HepG2 (cell line): ENCODE measurements at regions not wholly inside any gene's neighbourhood (a gene's known extent, or its start where the extent isn't known, plus 50 kb on each side); places are given as distances from the start of the nearest gene placed in this dataset.

Experiments used
- ATAC-seq: fragments of 200-7000 bp; cut with Tn5 transposase; 3 replicates; pipeline ENCODE4 v1.9.1; 2020; ENCODE audit warnings: mild to moderate bottlenecking, moderate library complexity
- BruUV-seq: library from RNA; stranded (reverse); fragments of 400-500 nt; replicated peaks from 2 replicates; lab custom pipeline; 2021; lab: Mats Ljungman, UMichigan
- CTCF ChIA-PET: fragments of 300-600 bp; formaldehyde crosslinking; extraction: SDS; loops from one replicate; lab custom pipeline; 2021; ENCODE audit warnings: low total read pairs, inconsistent platforms, low intra/inter-chr PET ratio; lab: Yijun Ruan, JAX
- POLR2A ChIA-PET: fragments of 350-600 bp; sonication (Branson Sonifier 250); formaldehyde crosslinking; loops from one replicate; lab custom pipeline; 2020; ENCODE audit warnings: antibody characterized with exemption, inconsistent platforms; lab: Yijun Ruan, JAX
- DNase-seq: peaks from one replicate; pipeline ENCODE4 v3.0.0-alpha.2; 2015; ENCODE audit warnings: low spot score
- FAIRE-seq: peaks from 3 replicates; lab custom pipeline; 2011; peaks lifted over from hg19 to GRCh38; lab: Jason Lieb, UNC
- H2AFZ ChIP-seq: one replicate; pipeline ENCODE4 v1.6.1; 2011; ENCODE audit warnings: low read length, inconsistent platforms
- H3K27ac ChIP-seq: fragments of 300-600 bp; 3 replicates; pipeline ENCODE4 v1.8.0; 2011; ENCODE audit warnings: mixed run types, mild to moderate bottlenecking, mixed read lengths, low read length, inconsistent platforms; ENCODE audit not compliant: insufficient read depth; ENCODE audit errors: extremely low read length
- H3K27me3 ChIP-seq, 2 experiments: fragments of 200-600 bp in 1 of 2; 2 replicates in 1 of 2; 3 replicates in 1 of 2; pipeline versions ENCODE4 v1.6.0 to v1.8.0; 2011; ENCODE audit warnings: low read length in 2 of 2, mild to moderate bottlenecking in 2 of 2, moderate library complexity in 2 of 2, inconsistent platforms in 1 of 2; ENCODE audit not compliant: insufficient read depth in 2 of 2, control insufficient read depth in 1 of 2
- H3K36me3 ChIP-seq, 2 experiments: fragments of 200-600 bp in 1 of 2; replicated peaks in 1 of 2; 2 replicates in 1 of 2; 3 replicates in 1 of 2; pipeline versions ENCODE4 v1.5.1 to v1.8.0; 2011; ENCODE audit warnings: low read length in 2 of 2, inconsistent platforms in 1 of 2; ENCODE audit not compliant: insufficient read depth in 2 of 2, control insufficient read depth in 1 of 2
- H3K4me1 ChIP-seq: 2 replicates; pipeline ENCODE4 v1.5.1; 2012; ENCODE audit warnings: low read length, inconsistent platforms; ENCODE audit not compliant: insufficient read depth
- H3K4me2 ChIP-seq: 2 replicates; pipeline ENCODE4 v1.6.0; 2011; ENCODE audit warnings: low read depth, low read length, inconsistent platforms
- H3K4me3 ChIP-seq, 3 experiments: fragments of 200-600 bp in 1 of 3; sonication (generic), shearing (Covaris generic) in 1 of 3; replicated peaks in 1 of 3; 2 replicates each; pipeline ENCODE4 v1.5.1; 2011 to 2016; ENCODE audit warnings: low read length in 3 of 3, inconsistent platforms in 2 of 3, low read depth in 2 of 3, mild to moderate bottlenecking in 2 of 3, control low read depth in 1 of 3, mixed read lengths in 1 of 3; ENCODE audit not compliant: insufficient read depth in 1 of 3
- H3K79me2 ChIP-seq: one replicate; pipeline ENCODE4 v1.6.1; 2011; ENCODE audit warnings: low read length, inconsistent platforms; ENCODE audit not compliant: insufficient read depth
- H3K9ac ChIP-seq: 2 replicates; pipeline ENCODE4 v1.6.0; 2011; ENCODE audit warnings: mild to moderate bottlenecking, low read depth, low read length, inconsistent platforms; ENCODE audit not compliant: insufficient read depth
- H3K9me3 ChIP-seq: 2 replicates; pipeline ENCODE4 v1.5.1; 2012; ENCODE audit warnings: mild to moderate bottlenecking, low read length
- H4K20me1 ChIP-seq: 2 replicates; pipeline ENCODE4 v1.6.0; 2011; ENCODE audit warnings: inconsistent platforms, mild to moderate bottlenecking, low read length, moderate library complexity; ENCODE audit not compliant: insufficient read depth
- CEBPZ ChIP-seq: IDR thresholded peaks from 2 replicates; pipeline ENCODE4 v1.6.1; 2012; ENCODE audit warnings: low read length, improper control_type of control experiment
- DNMT1 ChIP-seq: sonication (generic); formaldehyde crosslinking; IDR thresholded peaks from 2 replicates; pipeline ENCODE4 v1.5.1; 2020; ENCODE audit warnings: mild to moderate bottlenecking, missing genetic modification reagents
- EHMT2 ChIP-seq: fragments of 200-600 bp; sonication (generic); IDR thresholded peaks from 2 replicates; pipeline ENCODE4 v1.7.0; 2017; ENCODE audit warnings: antibody characterized with exemption, low read depth, low read length, borderline replicate concordance
- GRHL1 ChIP-seq: sonication (generic); formaldehyde crosslinking; conservative IDR thresholded peaks from 2 replicates; pipeline ENCODE4 v1.8.0; 2022; ENCODE audit warnings: missing genetic modification reagents
- HES4 ChIP-seq: sonication (generic); formaldehyde crosslinking; IDR thresholded peaks from 2 replicates; pipeline ENCODE4 v1.9.0; 2021; ENCODE audit warnings: mild to moderate bottlenecking, missing genetic modification reagents, borderline replicate concordance
- KLF12 ChIP-seq: sonication (generic); formaldehyde crosslinking; IDR thresholded peaks from 2 replicates; pipeline ENCODE4 v1.4.0; 2020; ENCODE audit warnings: missing genetic modification reagents, borderline replicate concordance
- NKX3-1 ChIP-seq: sonication (generic); formaldehyde crosslinking; IDR thresholded peaks from 2 replicates; pipeline ENCODE4 v1.5.0; 2020; ENCODE audit warnings: missing genetic modification reagents
- PAF1 ChIP-seq: IDR thresholded peaks from 2 replicates; pipeline ENCODE4 v1.6.1; 2016; ENCODE audit warnings: missing genetic modification reagents, missing compliant biosample characterization
- REPIN1 ChIP-seq: sonication (generic); formaldehyde crosslinking; IDR thresholded peaks from 2 replicates; pipeline ENCODE4 v1.8.0; 2022; ENCODE audit warnings: missing genetic modification reagents, low read depth, mild to moderate bottlenecking, borderline replicate concordance
- ZMYM2 ChIP-seq: sonication (generic); formaldehyde crosslinking; IDR thresholded peaks from 2 replicates; pipeline ENCODE4 v1.8.0; 2022; ENCODE audit warnings: mild to moderate bottlenecking, missing genetic modification reagents
- ZNF101 ChIP-seq: sonication (generic); formaldehyde crosslinking; IDR thresholded peaks from 2 replicates; pipeline ENCODE4 v1.4.0; 2020; ENCODE audit warnings: mild to moderate bottlenecking, low read depth, missing genetic modification reagents, borderline replicate concordance
- ZNF18 ChIP-seq: sonication (generic); formaldehyde crosslinking; IDR thresholded peaks from 2 replicates; pipeline ENCODE4 v1.8.0; 2022; ENCODE audit warnings: mild to moderate bottlenecking, missing genetic modification reagents; ENCODE audit not compliant: insufficient replicate concordance
- ZSCAN25 ChIP-seq: sonication (generic); formaldehyde crosslinking; IDR thresholded peaks from 2 replicates; pipeline ENCODE4 v1.8.0; 2022; ENCODE audit warnings: mild to moderate bottlenecking, missing genetic modification reagents
- WGBS: methylation state at CpG from one replicate; pipeline ENCODE4 v1.1.6; 2017; ENCODE audit warnings: low lambda C conversion rate; 5-methylcytosine and 5-hydroxymethylcytosine counted together
- in situ Hi-C: cut with HindIII; loops from 2 replicates; pipeline ENCODE4 v1.10.0; 2017; ENCODE audit warnings: low pct_unique_long_range_greater_than_20kb; ENCODE audit not compliant: extremely low pct_ligation_motif_present
- intact Hi-C: fragments of 100-400 bp; cut with micrococcal nuclease; formaldehyde crosslinking; loops from one replicate; pipeline ENCODE4 v1.10.0; 2022; ENCODE audit not compliant: unreplicated experiment
- TF ChIP-seq, protein P1 (sequence below): IDR thresholded peaks from 2 replicates; pipeline ENCODE4 v1.6.1; 2012; ENCODE audit warnings: inconsistent platforms
- TF ChIP-seq, protein P2 (sequence below): sonication (generic); formaldehyde crosslinking; IDR thresholded peaks from 2 replicates; pipeline ENCODE4 v1.4.0; 2020; ENCODE audit warnings: missing genetic modification reagents; ENCODE audit errors: not compliant biosample characterization

DNA sequence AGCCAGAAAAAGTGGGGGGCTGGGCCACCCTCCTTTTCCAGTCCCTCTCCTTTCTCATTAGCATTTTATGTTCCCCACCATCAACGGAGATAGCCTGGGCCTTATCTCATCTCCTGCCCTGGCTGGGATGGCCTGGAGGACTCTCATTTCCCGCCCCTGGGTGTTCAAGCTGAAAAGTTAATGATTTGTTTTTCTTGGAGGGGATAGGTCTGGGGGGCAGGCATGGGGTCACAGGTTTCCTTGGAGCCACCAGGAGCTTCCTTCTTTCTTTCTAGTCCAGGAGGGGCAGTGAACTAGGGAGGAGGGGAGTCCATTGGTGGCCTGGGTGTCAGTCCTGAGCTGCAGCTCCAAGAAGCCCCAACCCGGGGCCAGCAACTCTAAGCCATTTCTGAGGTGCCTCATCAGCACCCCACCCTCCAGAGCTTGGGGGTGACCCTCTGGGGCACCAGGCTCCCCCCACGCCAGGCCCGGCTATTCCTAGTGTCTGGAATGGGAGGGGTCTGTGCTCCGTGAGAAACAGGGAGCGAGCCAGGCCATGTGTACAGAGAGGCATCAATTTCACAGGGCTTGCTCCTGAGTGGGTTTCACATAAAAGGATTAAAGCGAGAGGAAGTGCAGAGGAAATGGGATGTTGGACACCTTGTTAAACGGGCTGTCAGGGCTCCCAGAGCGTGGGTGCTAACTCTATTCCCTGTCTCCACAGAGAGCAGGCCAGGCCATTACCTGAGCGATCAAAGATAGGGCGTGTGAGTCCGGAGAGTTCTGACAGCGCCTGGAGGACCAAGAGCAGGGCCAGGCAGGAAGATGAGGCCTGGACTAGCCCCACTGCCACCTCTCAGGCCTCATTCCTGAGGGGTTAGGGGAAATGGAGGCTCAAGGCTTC, 90.6 kb upstream of the LHX1 start:
- CTCF ChIA-PET = no interaction called here
- Histone ChIP-seq H3K9ac (no peak overlapping the region), H3K27me3 (peaks cover 2 to 17% of the 10 kb centered on the region in 2 experiments; a peak in 4 of 5 replicates), H3K4me2 (no peak overlapping the region), H3K36me3 (no peaks in the 10 kb centered on the region), H3K27ac (no peak overlapping the region), H3K9me3 (no peaks in the 10 kb centered on the region), H3K4me3 (no peak overlapping the region), H3K79me2 (no peaks in the 10 kb centered on the region), H4K20me1 (no peaks in the 10 kb centered on the region), H2AFZ (no peak overlapping the region), H3K4me1 (0 out of 2 replicates have a peak, but pooled peaks cover 7% of the 10 kb centered on the region)
- ATAC-seq (no peak), DNase-seq (no peak), FAIRE-seq (no peak)
- in situ Hi-C loops = no loop called here
- intact Hi-C loops = no loop called here
- POLR2A ChIA-PET = no interaction called here
- 15% methylated on average over 9 of the region's 14 CpGs for WGBS
- BruUV-seq = no TSS peak
- no peak for TF ChIP-seq ZNF101 (CRISPR knock-in tag)
- TF ChIP-seq, protein P1, sequence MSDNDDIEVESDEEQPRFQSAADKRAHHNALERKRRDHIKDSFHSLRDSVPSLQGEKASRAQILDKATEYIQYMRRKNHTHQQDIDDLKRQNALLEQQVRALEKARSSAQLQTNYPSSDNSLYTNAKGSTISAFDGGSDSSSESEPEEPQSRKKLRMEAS = no peak
- TF ChIP-seq DNMT1 (CRISPR knock-in tag) = no peak
- no peak for TF ChIP-seq KLF12 (CRISPR knock-in tag)
- TF ChIP-seq NKX3-1 (CRISPR knock-in tag) = no peak
- no peak for TF ChIP-seq ZNF18 (CRISPR knock-in tag)
- TF ChIP-seq ZMYM2 (CRISPR knock-in tag) = no peak
- TF ChIP-seq ZSCAN25 (CRISPR knock-in tag) = no peak
- no peak for TF ChIP-seq HES4
- no peak for TF ChIP-seq CEBPZ
- TF ChIP-seq EHMT2 = no peak
- TF ChIP-seq GRHL1 = no peak
- TF ChIP-seq, protein P2, sequence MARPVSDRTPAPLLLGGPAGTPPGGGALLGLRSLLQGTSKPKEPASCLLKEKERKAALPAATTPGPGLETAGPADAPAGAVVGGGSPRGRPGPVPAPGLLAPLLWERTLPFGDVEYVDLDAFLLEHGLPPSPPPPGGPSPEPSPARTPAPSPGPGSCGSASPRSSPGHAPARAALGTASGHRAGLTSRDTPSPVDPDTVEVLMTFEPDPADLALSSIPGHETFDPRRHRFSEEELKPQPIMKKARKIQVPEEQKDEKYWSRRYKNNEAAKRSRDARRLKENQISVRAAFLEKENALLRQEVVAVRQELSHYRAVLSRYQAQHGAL (CRISPR knock-in tag) = no peak
- no peak for TF ChIP-seq PAF1
- TF ChIP-seq REPIN1 = no peak
